Liver (tissue), 8 donors: ENCODE measurements at regions not wholly inside any gene's neighbourhood (a gene's known extent, or its start where the extent isn't known, plus 50 kb on each side); places are given as distances from the start of the nearest gene placed in this dataset.

Experiments used
- DNase-seq: peaks from one replicate; pipeline ENCODE4 v3.0.0-alpha.2; 2017; ENCODE audit warnings: low spot score
- H3K27ac ChIP-seq, 2 donors: one replicate each; pipeline ENCODE4 v1.7.0; 2013; ENCODE audit warnings: inconsistent platforms in 2 of 2, low read length in 2 of 2, control low read depth in 1 of 2, low read depth in 1 of 2, mild to moderate bottlenecking in 1 of 2
- H3K27me3 ChIP-seq, 4 donors: one replicate each; pipeline versions ENCODE4 v1.6.1 to v1.7.0; 2013; ENCODE audit warnings: low read length in 3 of 4, inconsistent platforms in 1 of 4, mild to moderate bottlenecking in 1 of 4, moderate library complexity in 1 of 4; ENCODE audit not compliant: control insufficient read depth in 4 of 4, insufficient read depth in 4 of 4
- H3K36me3 ChIP-seq, 4 donors: one replicate each; pipeline versions ENCODE4 v1.6.1 to v1.7.0; 2013; ENCODE audit warnings: low read length in 3 of 4, mild to moderate bottlenecking in 3 of 4, low read depth in 1 of 4, moderate library complexity in 1 of 4; ENCODE audit not compliant: control insufficient read depth in 4 of 4, insufficient read depth in 3 of 4
- H3K4me1 ChIP-seq, 4 donors: one replicate each; pipeline versions ENCODE4 v1.6.1 to v1.7.0; 2013; ENCODE audit warnings: low read length in 3 of 4, mild to moderate bottlenecking in 3 of 4, moderate library complexity in 1 of 4; ENCODE audit not compliant: control insufficient read depth in 4 of 4, insufficient read depth in 4 of 4
- H3K4me3 ChIP-seq, 3 donors: one replicate each; pipeline versions ENCODE4 v1.6.1 to v1.7.0; 2013; ENCODE audit warnings: low read length in 3 of 3, control low read depth in 1 of 3, low read depth in 1 of 3, mild to moderate bottlenecking in 1 of 3
- H3K9ac ChIP-seq, 2 donors: one replicate each; pipeline ENCODE4 v1.7.0; 2013; ENCODE audit warnings: low read length in 2 of 2, mild to moderate bottlenecking in 2 of 2, moderate library complexity in 2 of 2, control low read depth in 1 of 2, low read depth in 1 of 2
- H3K9me3 ChIP-seq, 4 donors: one replicate each; pipeline versions ENCODE4 v1.6.1 to v1.7.0; 2013; ENCODE audit warnings: low read length in 3 of 4; ENCODE audit not compliant: control insufficient read depth in 4 of 4
- CTCF ChIP-seq: fragments of 150-350 bp; IDR thresholded peaks from 2 replicates; pipeline ENCODE4 v1.5.1; 2017; ENCODE audit warnings: improper control_type of control experiment, low read depth, low read length; ENCODE audit not compliant: missing input control
- EGR1 ChIP-seq, 2 donors: IDR thresholded peaks; 2 replicates each; pipeline ENCODE4 v1.6.1; 2016 to 2018; ENCODE audit warnings: antibody characterized with exemption in 2 of 2, low read depth in 2 of 2
- FOXA2 ChIP-seq: IDR thresholded peaks from 2 replicates; pipeline ENCODE4 v1.6.1; 2016; ENCODE audit warnings: antibody characterized with exemption
- GABPA ChIP-seq, 2 donors: IDR thresholded peaks in 1 of 2; conservative IDR thresholded peaks in 1 of 2; 2 replicates each; pipeline ENCODE4 v1.6.1; 2016; ENCODE audit warnings: antibody characterized with exemption in 2 of 2, mild to moderate bottlenecking in 1 of 2, moderate library complexity in 1 of 2
- HNF4A ChIP-seq, 2 donors: conservative IDR thresholded peaks; 2 replicates each; pipeline ENCODE4 v1.6.1; 2016; ENCODE audit warnings: antibody characterized with exemption in 2 of 2, mild to moderate bottlenecking in 2 of 2
- HNF4G ChIP-seq: IDR thresholded peaks from 2 replicates; pipeline ENCODE4 v1.6.1; 2016; ENCODE audit warnings: antibody characterized with exemption
- JUND ChIP-seq, 2 donors: IDR thresholded peaks; 2 replicates each; pipeline ENCODE4 v1.6.1; 2016; ENCODE audit warnings: antibody characterized with exemption in 2 of 2
- MAX ChIP-seq: IDR thresholded peaks from 2 replicates; pipeline ENCODE4 v1.6.1; 2016; ENCODE audit warnings: antibody characterized with exemption
- NR2F2 ChIP-seq: IDR thresholded peaks from 2 replicates; pipeline ENCODE4 v1.6.1; 2016; ENCODE audit warnings: antibody characterized with exemption
- RAD21 ChIP-seq, 2 donors: IDR thresholded peaks; 2 replicates each; pipeline ENCODE4 v1.6.1; 2016; ENCODE audit warnings: antibody characterized with exemption in 2 of 2, mild to moderate bottlenecking in 2 of 2
- RXRA ChIP-seq, 2 donors: IDR thresholded peaks; 2 replicates each; pipeline ENCODE4 v1.6.1; 2017 to 2018; ENCODE audit warnings: antibody characterized with exemption in 2 of 2, mild to moderate bottlenecking in 1 of 2
- SP1 ChIP-seq: IDR thresholded peaks from 2 replicates; pipeline ENCODE4 v1.6.1; 2018; ENCODE audit warnings: antibody characterized with exemption, mild to moderate bottlenecking
- YY1 ChIP-seq: IDR thresholded peaks from 2 replicates; pipeline ENCODE4 v1.6.1; 2016; ENCODE audit warnings: antibody characterized with exemption, mild to moderate bottlenecking
- ZBTB33 ChIP-seq: IDR thresholded peaks from 2 replicates; pipeline ENCODE4 v1.6.1; 2016; ENCODE audit warnings: antibody characterized with exemption
- WGBS: extraction: QIAGEN DNeasy Blood & Tissue Kit; methylation state at CpG from one replicate; pipeline ENCODE4 v1.1.7; 2013; 5-methylcytosine and 5-hydroxymethylcytosine counted together
- donor health status: healthy.
- donor health status: healthy.
- donor health status: healthy.
- donor health status: healthy.
- donor health status: healthy.

GRCh38 chrX:6729626-6730025 lies 194.7 kb upstream of the VCX3A start (continued):
- TF ChIP-seq YY1 (no peak), ZBTB33 (no peak), FOXA2 (no peak), SP1 (no peak), HNF4A (conservative IDR thresholded peaks at IDR 0.05) (no peak)

GRCh38 chrX:6718766-6719165 lies 183.8 kb upstream of the VCX3A start:
- TF ChIP-seq HNF4G, result no peak
- Histone ChIP-seq H3K9me3 (no peaks in the 10 kb centered on the region), H3K36me3 (no peaks in the 10 kb centered on the region), H3K9ac (no peak overlapping the region), H3K4me3 (no peak overlapping the region), H3K4me1 (no peaks in the 10 kb centered on the region), H3K27me3 (no peaks in the 10 kb centered on the region), H3K27ac (no peak overlapping the region)
- no peak for DNase-seq
- WGBS, result 86% methylated on average over 6 of the region's 6 CpGs

GRCh38 chrX:6708676-6709380 lies 173.9 kb upstream of the VCX3A start:
- H3K9me3 ChIP-seq, result no peaks in the 10 kb centered on the region
- DNase-seq, result no peak
- 77% methylated on average over 5 of the region's 5 CpGs for WGBS
- H3K4me3 ChIP-seq, result no peak overlapping the region
- H3K9ac ChIP-seq, result no peak overlapping the region
- TF ChIP-seq HNF4G, result no peak
- no peak for TF ChIP-seq FOXA2
- TF ChIP-seq JUND (IDR thresholded peaks at IDR 0.05), result no peak
- no peak for TF ChIP-seq RAD21 (IDR thresholded peaks at IDR 0.05)
- TF ChIP-seq YY1, result no peak
- no peaks in the 10 kb centered on the region for H3K36me3 ChIP-seq
- no peaks in the 10 kb centered on the region for H3K4me1 ChIP-seq
- no peak overlapping the region for H3K27ac ChIP-seq
- no peaks in the 10 kb centered on the region for H3K27me3 ChIP-seq

- H3K9ac ChIP-seq, result no peak overlapping the region
- H3K4me1 ChIP-seq, result no peaks in the 10 kb centered on the region
- DNase-seq, result no peak
- H3K27me3 ChIP-seq, result no peaks in the 10 kb centered on the region
- no peak overlapping the region for H3K4me3 ChIP-seq
- no peak overlapping the region for H3K27ac ChIP-seq
- WGBS, result 53% methylated on average over 1 of the region's 1 CpG
- no peaks in the 10 kb centered on the region for H3K36me3 ChIP-seq
- H3K9me3 ChIP-seq, result no peaks in the 10 kb centered on the region
- TF ChIP-seq NR2F2 (no peak), CTCF (no peak), MAX (no peak), RXRA (IDR thresholded peaks at IDR 0.05) (no peak), ZBTB33 (no peak), HNF4A (conservative IDR thresholded peaks at IDR 0.05) (no peak), RAD21 (IDR thresholded peaks at IDR 0.05) (no peak), GABPA (IDR thresholded peaks at IDR 0.05 in 1 of 2, conservative IDR thresholded peaks at IDR 0.05 in 1 of 2) (no peak), EGR1 (IDR thresholded peaks at IDR 0.05; ENCODE audit: low read depth in 2 of 2) (no peak), FOXA2 (no peak)
Measured at GRCh38 chrX:6708041-6708440, 173.1 kb upstream of the VCX3A start.
